H1 (cell line): ENCODE measurements at regions not wholly inside any gene's neighbourhood (a gene's known extent, or its start where the extent isn't known, plus 50 kb on each side); places are given as distances from the start of the nearest gene placed in this dataset.

Source experiments
- ASH2L ChIP-seq: fragments of 200-600, 300-600 bp; sonication (generic); IDR thresholded peaks from one replicate; pipeline ENCODE4 v1.7.1; 2017; ENCODE audit warnings: low read length
- CTCF ChIP-seq, 3 experiments: IDR thresholded peaks; 1 replicate in 2 of 3; 2 replicates in 1 of 3; pipeline versions ENCODE4 v1.5.1 to v1.6.1; 2011; ENCODE audit warnings: low read length in 3 of 3, mild to moderate bottlenecking in 3 of 3, inconsistent platforms in 2 of 3, low read depth in 1 of 3, moderate library complexity in 1 of 3; ENCODE audit not compliant: insufficient read depth in 1 of 3; ENCODE audit errors: control extremely low read depth in 1 of 3
- EP300 ChIP-seq, 2 experiments: IDR thresholded peaks; 1 replicate in 1 of 2; 2 replicates in 1 of 2; pipeline ENCODE4 v1.6.1; 2011 to 2012; ENCODE audit warnings: low read depth in 2 of 2, low read length in 2 of 2, mild to moderate bottlenecking in 2 of 2, borderline replicate concordance in 1 of 2, inconsistent platforms in 1 of 2, moderate library complexity in 1 of 2
- EZH2 ChIP-seq: fragments of 200-600 bp; sonication (generic); IDR thresholded peaks from 2 replicates; pipeline ENCODE4 v1.7.1; 2012; ENCODE audit warnings: low read depth, mild to moderate bottlenecking, moderate library complexity, low read length, inconsistent platforms; ENCODE audit not compliant: severe bottlenecking
- NRF1 ChIP-seq: IDR thresholded peaks from 2 replicates; pipeline ENCODE4 v1.6.1; 2011; ENCODE audit warnings: mild to moderate bottlenecking, low read depth, low read length, improper control_type of control experiment
- POLR2A ChIP-seq, 2 experiments: IDR thresholded peaks; 1 replicate in 1 of 2; 2 replicates in 1 of 2; pipeline ENCODE4 v1.6.1; 2011; ENCODE audit warnings: low read depth in 2 of 2, low read length in 2 of 2, mild to moderate bottlenecking in 2 of 2; ENCODE audit errors: control extremely low read depth in 1 of 2
- POLR2AphosphoS5 ChIP-seq: IDR thresholded peaks from 2 replicates; pipeline ENCODE4 v1.6.1; 2011; ENCODE audit warnings: low read depth, low read length
- SIRT6 ChIP-seq: IDR thresholded peaks from one replicate; pipeline ENCODE4 v1.7.1; 2012; ENCODE audit warnings: low read length, inconsistent platforms
- SP4 ChIP-seq: IDR thresholded peaks from 2 replicates; pipeline ENCODE4 v1.6.1; 2012; ENCODE audit warnings: low read length, inconsistent platforms
- USF2 ChIP-seq: IDR thresholded peaks from 2 replicates; pipeline ENCODE4 v1.6.1; 2011; ENCODE audit warnings: low read length, improper control_type of control experiment
- YY1 ChIP-seq: IDR thresholded peaks from 2 replicates; pipeline ENCODE4 v1.6.1; 2011; ENCODE audit warnings: low read depth, mild to moderate bottlenecking, low read length

GRCh38 chr12:77300811-77301210 is 235.4 kb upstream of the E2F7 start:
- TF ChIP-seq YY1, result no peak
- no peak for TF ChIP-seq CTCF (IDR thresholded peaks at IDR 0.05; ENCODE audit: control extremely low read depth in 1 of 3, insufficient read depth in 1 of 3, low read depth in 1 of 3, low read length in 3 of 3)
- no peak for TF ChIP-seq SP4
- no peak for TF ChIP-seq EZH2
- TF ChIP-seq POLR2A (IDR thresholded peaks at IDR 0.05; ENCODE audit: control extremely low read depth in 1 of 2, low read depth in 2 of 2, low read length in 2 of 2), result no peak
- no peak for TF ChIP-seq USF2
- TF ChIP-seq ASH2L, result no peak
- no peak for TF ChIP-seq POLR2AphosphoS5
- TF ChIP-seq NRF1, result no peak
- no peak for TF ChIP-seq EP300 (IDR thresholded peaks at IDR 0.05; ENCODE audit: borderline replicate concordance in 1 of 2, low read depth in 2 of 2, low read length in 2 of 2)
- no peak for TF ChIP-seq SIRT6
